Posterior vena cava (tissue), 2 donors: ENCODE measurements at regions not wholly inside any gene's neighbourhood (a gene's known extent, or its start where the extent isn't known, plus 50 kb on each side); places are given as distances from the start of the nearest gene placed in this dataset.

Experiments used
- DNase-seq: peaks from one replicate; pipeline ENCODE4 v3.0.0-alpha.2; 2020; ENCODE audit warnings: low spot score
- intact Hi-C, 2 donors: fragments of 100-400 bp; cut with DNase I; formaldehyde crosslinking; loops; one replicate each; pipeline versions ENCODE4 v1.14.1 to v1.14.2; 2022 to 2023
- donor health status: DM: yes; HTN: yes; CAD: no.
- donor health status: DM: yes; HTN: yes; CAD: no.

DNA sequence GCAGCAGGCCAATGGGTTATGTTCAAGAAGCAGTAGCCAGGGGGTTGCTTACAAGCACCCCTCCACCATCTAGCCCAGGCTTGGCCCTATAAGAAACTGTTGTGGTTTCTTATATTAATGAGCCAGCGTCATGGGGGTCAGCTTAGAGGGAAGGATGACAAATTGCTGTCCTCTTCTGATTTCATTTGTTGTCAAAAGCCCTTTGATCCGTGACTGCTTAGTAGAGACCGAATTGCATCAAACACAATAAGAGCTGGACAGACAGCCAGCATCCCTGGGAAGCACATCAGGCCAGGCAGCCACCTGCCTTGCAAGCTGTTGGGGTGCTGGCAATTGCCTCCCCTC, 206.6 kb upstream of the SETBP1 start:
- intact Hi-C loops: no loop called here
- DNase-seq: no peak

GRCh38 chr18:44474591-44474990, 206.1 kb upstream of the SETBP1 start:
- DNase-seq: no peak
- intact Hi-C loops: no loop called here

- intact Hi-C loops: no loop called here
- no peak for DNase-seq
Observed at GRCh38 chr18:44482761-44483160, 197.9 kb upstream of the SETBP1 start.

DNA sequence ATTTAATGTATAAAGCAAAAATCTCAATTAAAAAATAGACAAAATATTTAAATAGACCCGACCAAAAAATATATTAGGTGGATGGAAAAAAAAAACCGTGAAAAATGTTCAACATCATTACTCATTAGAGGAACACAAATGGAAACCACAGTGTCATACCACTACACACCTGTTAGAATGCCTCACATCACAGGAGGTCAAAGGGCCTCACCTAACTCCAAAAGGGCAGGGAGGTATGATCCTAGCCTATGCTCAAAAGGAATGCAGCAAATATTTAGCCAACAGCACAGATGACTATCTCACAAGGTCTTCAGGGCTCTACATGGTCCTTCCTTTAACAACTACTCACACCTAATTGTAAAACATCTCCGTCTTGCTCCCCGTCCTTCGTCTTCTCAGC, 185.5 kb upstream of the SETBP1 start:
- intact Hi-C loops: no loop called here
- no peak for DNase-seq

GRCh38 chr18:44497311-44497710, 183.4 kb upstream of the SETBP1 start:
- intact Hi-C loops: no loop called here
- no peak for DNase-seq

- DNase-seq: no peak
- intact Hi-C loops: no loop called here
Observed at GRCh38 chr18:44497757-44498490, 182.8 kb upstream of the SETBP1 start.

- intact Hi-C loops: no loop called here
- DNase-seq: no peak
Observed at GRCh38 chr18:44500808-44501610, 179.7 kb upstream of the SETBP1 start.

DNA sequence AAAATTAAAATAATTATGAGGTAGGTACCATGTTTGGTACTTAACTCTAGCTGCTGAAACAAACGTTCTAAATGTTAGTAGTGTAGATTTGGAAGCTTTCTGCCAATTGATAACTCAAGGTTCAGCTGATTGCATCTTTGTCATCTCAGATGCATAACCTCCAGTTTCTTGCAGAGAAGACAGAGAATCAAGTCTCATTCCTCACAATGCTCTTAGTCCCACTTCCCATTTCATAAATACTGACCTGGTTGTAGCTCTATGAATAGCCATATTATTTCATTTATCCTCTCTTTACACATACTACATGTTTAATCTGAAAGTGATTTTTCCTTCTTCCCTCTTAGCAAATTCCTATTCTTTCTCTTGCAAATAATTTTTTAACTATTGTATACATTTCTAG, 178.5 kb upstream of the SETBP1 start:
- DNase-seq: no peak
- intact Hi-C loops: no loop called here

DNA sequence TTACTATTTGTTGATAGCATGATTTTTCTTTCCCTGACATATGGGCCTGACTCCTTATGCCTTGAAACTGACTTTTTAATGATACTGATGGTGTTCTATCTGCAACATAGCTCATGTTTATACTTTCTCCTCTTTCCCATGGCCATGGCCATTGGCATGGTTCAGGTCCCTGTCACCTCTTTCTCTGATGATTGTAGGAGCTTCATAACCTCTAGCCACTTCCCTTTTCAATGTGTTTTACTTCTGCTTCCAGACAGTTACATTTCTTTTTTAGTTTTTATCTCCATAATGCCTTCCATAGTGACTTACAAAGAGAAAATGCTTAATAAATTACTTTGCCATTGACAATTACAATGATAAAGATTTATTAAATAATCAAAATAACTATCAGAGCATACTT, 177.9 kb upstream of the SETBP1 start:
- no peak for DNase-seq
- intact Hi-C loops: no loop called here

- no peak for DNase-seq
- intact Hi-C loops: no loop called here
Observed at GRCh38 chr18:44503854-44504253, 176.8 kb upstream of the SETBP1 start.

DNA sequence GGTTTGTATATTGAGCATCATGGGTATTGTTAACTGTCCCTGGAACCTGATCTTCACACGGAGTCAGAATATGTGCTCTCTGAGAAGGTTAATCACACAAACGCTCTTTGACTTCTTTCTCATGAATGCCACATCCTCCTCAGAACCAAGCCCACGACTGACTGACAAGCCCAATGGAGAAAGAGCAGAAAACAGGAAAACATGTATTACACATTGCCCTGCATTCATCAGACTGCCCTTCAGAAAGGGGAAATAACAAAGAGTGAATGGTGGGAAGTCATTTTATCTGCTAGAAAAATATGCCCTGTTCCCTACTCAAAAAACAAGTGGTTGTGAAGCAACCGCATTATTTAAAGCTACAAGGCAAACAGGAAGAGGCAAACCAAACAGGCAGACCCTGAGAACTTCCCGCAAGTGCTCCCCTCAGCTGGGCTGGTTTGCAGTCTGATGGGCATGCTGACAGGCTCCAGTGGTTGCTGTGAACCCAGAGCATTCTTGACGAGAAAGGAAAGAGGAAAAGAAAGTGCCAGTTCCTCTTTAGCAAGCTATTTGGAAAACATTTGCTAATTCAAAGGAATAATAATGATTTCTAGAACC, 172.9 kb upstream of the SETBP1 start:
- intact Hi-C loops: no loop called here
- DNase-seq: peak; percentile 84

GRCh38 chr18:44508474-44508873, 172.2 kb upstream of the SETBP1 start:
- DNase-seq: no peak
- intact Hi-C loops: no loop called here

GRCh38 chr18:44509048-44509447, 171.6 kb upstream of the SETBP1 start:
- intact Hi-C loops: no loop called here
- no peak for DNase-seq

DNA sequence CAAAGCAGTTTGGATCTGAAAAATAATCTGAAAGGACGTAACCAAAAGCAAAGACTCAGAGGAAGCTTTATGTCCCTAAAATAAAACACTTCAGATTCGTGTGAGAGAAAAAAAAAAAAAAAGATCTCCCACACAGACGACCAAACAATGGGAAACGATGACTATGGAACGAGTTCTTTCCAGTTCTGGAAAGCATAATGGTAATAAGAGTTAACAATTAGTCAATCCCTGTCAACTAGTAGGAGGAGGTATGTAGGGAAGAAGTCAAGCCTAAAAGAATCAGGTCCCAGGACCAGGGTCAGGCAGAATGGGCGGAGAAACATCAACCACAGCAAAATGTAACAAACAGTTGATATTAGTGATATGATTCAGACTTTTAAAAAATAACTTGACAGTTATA, 170.3 kb upstream of the SETBP1 start:
- intact Hi-C loops: no loop called here
- no peak for DNase-seq

DNA sequence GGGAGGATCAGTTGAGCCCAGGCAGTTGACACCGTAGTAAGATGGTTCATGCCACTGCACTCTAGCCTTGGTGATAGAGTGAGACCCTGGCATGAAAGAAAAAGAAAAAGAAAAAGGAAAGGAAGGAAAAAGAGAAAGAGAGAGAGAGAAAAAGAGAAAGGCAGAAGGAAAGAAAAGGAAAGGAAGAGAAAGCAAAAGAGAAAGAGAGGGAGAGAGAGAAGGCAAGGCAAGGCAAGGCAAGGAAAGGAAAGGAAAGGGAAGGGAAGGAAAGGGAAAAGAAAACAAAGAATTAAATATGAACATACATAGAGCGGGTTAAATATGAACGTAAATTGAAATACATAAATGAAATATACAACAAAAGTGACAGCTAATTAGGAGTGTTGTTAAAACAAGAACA, 167.5 kb upstream of the SETBP1 start:
- no peak for DNase-seq
- intact Hi-C loops: no loop called here

DNA sequence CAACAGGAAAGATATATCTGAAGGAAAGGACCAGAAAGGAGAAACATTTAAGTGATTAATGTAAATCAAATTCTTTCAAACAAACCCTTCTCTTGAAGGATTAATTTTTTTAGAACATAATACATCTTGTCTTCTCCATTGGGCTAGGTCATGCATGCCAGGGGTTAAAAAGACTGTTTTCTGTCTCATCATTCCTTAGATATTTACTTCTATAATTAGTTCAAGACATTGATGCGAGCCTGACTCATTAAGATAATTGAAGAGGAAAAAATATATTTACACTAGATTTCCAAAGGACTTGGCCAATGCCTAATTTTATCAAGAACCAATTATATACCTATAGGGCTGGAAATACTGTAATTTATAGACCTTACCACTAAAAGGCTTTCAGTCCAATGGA, 166.6 kb upstream of the SETBP1 start:
- intact Hi-C loops: no loop called here
- DNase-seq: no peak

DNA sequence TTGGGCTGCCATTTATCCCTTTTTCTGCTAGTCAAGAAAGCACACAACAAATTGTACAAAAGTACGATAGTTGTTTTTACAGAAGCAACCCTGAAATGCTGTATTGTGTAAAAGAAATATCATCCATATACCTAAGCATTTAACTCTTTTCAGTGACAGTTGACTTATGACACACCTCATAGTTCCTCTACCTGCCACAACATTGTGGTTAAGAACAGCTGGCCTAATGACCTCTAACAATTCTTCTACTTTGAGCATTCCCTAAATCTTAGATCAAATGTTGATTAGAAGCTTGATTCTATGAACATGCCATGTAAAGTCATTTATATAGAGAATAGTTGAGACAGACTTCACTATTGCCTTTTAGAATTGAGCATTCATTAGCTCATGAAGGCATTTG, 165.9 kb upstream of the SETBP1 start:
- DNase-seq: no peak
- intact Hi-C loops: no loop called here

GRCh38 chr18:44516450-44516849, 164.2 kb upstream of the SETBP1 start:
- no peak for DNase-seq
- intact Hi-C loops: no loop called here

- intact Hi-C loops: no loop called here
- no peak for DNase-seq
Observed at GRCh38 chr18:44517136-44517535, 163.6 kb upstream of the SETBP1 start.

DNA sequence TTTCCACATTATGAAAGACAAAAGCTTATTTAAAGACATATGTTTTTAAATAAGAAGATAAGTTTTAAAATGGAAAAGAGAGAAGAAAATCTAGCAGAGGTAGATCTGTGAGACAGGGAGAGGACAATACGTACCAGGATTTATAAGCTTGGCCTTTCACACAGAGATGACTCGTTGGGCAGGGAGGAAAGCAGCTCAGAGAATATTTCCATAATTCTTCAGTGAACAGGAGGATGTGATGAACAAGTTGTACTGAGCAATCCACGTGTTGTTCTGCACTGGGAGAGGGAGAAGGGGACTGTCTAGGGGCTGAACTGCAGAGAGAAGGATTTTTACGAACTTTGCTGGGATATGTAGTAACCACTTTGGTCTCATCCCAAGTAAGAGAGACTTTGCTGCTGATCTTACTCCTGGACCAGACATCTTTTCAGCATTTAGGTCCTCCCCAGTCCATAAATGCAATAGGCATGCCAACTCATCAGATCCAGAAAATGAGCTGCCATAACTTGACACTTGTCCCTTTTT, 162.5 kb upstream of the SETBP1 start:
- intact Hi-C loops: no loop called here
- DNase-seq: no peak

- intact Hi-C loops: no loop called here
- DNase-seq: no peak
Observed at GRCh38 chr18:44518666-44519065, 162.0 kb upstream of the SETBP1 start.
